ENCODE measurements at regions not wholly inside any gene's neighbourhood (a gene's known extent, or its start where the extent isn't known, plus 50 kb on each side); places are given as distances from the start of the nearest gene placed in this dataset.

DNA sequence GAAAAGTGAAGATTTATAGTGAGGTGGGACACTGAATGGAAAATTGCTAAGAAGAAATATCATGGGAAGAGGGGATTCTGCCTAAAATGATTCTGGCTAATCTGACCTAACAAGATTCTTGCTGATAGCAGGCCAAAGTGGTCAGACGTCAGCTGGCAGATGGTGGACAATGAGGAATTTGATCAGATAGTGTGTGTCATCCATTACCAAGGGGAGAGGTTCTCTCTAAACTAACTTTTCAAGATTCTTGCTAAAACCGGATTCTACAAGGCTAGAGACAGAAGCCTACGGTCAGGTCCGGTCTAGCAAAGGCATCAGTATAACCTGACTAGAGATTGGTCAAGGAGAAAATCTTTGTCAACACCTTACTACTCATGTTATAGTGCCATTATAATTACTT, 306.0 kb downstream of the ZNF608 start:
- Mint-ChIP-seq H3K4me1 (ENCODE audit: low read depth) (no peaks in the 10 kb centered on the region), H3K27ac (no peak overlapping the region), H3K4me3 (no peak overlapping the region), H3K9me3 (peaks cover 6% of the 10 kb centered on the region), H3K27me3 (no peaks in the 10 kb centered on the region), H3K36me3 (no peaks in the 10 kb centered on the region)
- no peak for DNase-seq
- intact Hi-C loops (cut with micrococcal nuclease): no loop called here
- ChIA-PET CTCF (no interaction called here), POLR2A (no interaction called here)

DNA sequence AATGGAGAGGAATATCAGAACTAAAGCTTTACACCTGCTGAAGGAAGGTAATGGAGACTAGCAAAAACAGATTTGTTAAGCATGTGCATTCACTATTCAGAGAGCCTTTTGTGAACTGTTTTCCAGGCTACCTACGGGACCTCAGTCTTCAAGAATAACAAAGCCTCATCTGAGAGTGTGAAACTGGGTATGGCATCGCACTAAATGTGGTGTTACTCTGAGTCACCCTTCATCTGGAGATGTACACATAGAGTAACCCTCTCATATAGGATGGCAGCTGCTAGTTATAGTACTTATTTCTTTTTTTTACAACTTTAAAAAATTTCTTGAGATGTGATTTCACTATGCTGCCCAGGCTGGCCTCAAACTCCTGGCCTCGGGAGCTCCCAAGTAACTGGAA, 306.8 kb downstream of the ZNF608 start:
- POLR2A ChIA-PET: no interaction called here
- H3K27me3 Mint-ChIP-seq: no peaks in the 10 kb centered on the region
- H3K36me3 Mint-ChIP-seq: no peaks in the 10 kb centered on the region
- no peak for DNase-seq
- CTCF ChIA-PET: no interaction called here
- intact Hi-C loops (cut with micrococcal nuclease): no loop called here
- no peak overlapping the region for H3K27ac Mint-ChIP-seq
- no peaks in the 10 kb centered on the region for H3K4me1 Mint-ChIP-seq (ENCODE audit: low read depth)
- peaks cover 8% of the 10 kb centered on the region for H3K9me3 Mint-ChIP-seq
- H3K4me3 Mint-ChIP-seq: no peak overlapping the region

DNA sequence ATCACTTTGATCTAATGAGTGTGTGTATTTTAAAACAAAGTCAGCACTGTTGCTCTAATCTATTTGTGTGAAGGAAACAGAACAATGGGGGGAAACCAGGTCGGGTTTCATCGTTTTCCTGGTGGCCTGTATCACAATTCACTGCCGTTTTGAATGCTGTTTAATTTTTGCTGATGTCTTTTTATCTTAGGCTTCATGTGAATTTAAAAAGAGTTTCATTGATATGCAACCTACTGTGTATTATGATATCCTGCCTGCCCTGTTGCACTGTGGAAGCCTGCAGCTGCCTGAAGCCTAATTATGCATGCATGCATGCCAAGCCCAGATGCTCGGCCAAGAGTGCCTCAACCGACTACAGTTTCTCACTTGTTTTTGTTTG, 307.5 kb downstream of the ZNF608 start:
- CTCF ChIA-PET: no interaction called here

DNA sequence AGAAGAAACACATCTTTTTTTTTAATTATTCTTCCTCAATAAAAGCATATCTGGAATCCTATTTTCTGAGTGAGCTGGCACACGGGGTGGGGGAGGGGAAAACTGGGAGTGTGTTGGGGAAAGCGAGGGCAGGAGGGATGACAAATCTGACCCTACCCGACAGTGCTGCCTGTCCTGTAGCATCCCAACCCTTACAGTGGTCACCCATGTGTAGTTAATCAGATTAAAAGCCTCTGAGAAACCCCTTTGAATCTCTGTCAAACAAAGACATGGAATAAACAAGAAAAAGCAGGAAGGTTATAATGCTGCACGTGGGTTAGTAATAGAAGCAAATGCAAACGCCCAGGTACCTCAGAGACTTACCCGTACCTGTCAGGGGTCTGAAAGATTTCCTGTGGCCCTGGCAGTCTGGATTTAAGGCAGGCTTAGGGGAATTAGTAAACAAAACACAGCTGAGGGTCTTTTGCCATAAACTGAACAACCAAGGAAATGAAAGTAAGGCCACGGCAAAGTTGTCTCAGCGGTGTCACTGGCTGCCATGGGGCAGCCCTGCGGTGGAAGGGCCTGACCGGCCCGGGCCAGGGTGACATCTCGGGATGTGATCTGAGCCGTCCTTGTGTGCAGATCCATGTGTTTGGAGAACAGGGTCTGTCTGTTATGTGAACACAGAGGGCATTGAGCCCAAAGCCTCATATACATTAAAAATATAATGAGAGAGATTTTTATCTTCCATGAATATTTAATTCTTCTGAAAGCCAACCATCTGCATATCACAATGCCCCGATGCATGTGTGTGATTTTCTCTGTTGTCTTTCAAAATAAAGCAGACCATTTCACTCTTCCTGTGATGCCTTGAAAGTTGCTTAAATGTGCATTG, 308.2 kb downstream of the ZNF608 start:
- ChIA-PET CTCF (no interaction called here), POLR2A (no interaction called here)
- no peak for DNase-seq
- Mint-ChIP-seq H3K9me3 (peaks cover 8% of the 10 kb centered on the region), H3K27ac (no peak overlapping the region), H3K4me3 (no peak overlapping the region), H3K36me3 (no peaks in the 10 kb centered on the region), H3K4me1 (ENCODE audit: low read depth) (no peaks in the 10 kb centered on the region), H3K27me3 (no peaks in the 10 kb centered on the region)
- intact Hi-C loops (cut with micrococcal nuclease): no loop called here

More for the DNA sequence above, 307.5 kb downstream of the ZNF608 start:
- Mint-ChIP-seq H3K4me1 (ENCODE audit: low read depth) (no peaks in the 10 kb centered on the region), H3K27ac (no peak overlapping the region), H3K4me3 (no peak overlapping the region), H3K9me3 (peaks cover 8% of the 10 kb centered on the region), H3K36me3 (no peaks in the 10 kb centered on the region), H3K27me3 (no peaks in the 10 kb centered on the region)
- intact Hi-C loops (cut with micrococcal nuclease): no loop called here
- DNase-seq: no peak
- POLR2A ChIA-PET: no interaction called here

DNA sequence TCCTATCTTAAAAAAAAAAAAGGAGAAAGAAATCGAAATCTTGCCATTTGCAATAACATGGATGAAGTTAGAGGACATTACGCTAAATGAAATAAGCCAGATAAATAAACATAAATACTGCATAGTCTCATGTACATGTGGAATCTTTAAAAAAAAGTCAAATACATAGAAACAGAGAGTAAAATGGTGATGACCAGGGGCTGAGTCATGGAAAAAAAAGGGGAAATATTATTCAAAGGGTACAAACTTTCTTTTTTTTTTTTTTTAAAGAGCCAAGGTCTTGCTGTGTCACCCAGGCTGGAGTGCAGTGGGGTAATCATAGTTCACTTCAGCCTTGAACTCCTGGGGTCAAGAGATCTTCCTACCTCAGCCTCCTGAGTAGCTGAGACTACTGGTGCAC, 310.1 kb downstream of the ZNF608 start:
- Mint-ChIP-seq H3K9me3 (peaks cover 8% of the 10 kb centered on the region), H3K4me3 (no peak overlapping the region), H3K4me1 (ENCODE audit: low read depth) (no peaks in the 10 kb centered on the region), H3K27ac (no peak overlapping the region), H3K27me3 (no peaks in the 10 kb centered on the region), H3K36me3 (no peaks in the 10 kb centered on the region)
- ChIA-PET CTCF (no interaction called here), POLR2A (no interaction called here)
- intact Hi-C loops (cut with micrococcal nuclease): no loop called here
- no peak for DNase-seq

DNA sequence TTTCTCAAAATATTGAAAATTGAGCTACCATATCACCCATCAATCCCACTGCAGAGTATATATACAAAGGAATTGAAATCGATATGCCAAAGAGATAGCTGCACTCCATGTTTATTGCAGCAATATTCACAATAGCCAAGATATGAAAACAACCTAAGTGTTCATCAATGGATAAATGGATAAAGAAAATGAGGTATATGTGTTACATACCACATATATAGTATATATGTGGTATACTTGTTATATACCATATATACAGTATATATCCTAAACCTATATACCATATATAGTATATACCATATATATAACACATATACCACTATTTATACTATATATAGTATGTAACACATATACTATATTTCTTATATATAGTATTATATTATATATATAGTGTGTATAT, 313.3 kb downstream of the ZNF608 start:
- ChIA-PET CTCF (no interaction called here), POLR2A (no interaction called here)
- Mint-ChIP-seq H3K4me1 (ENCODE audit: low read depth) (no peaks in the 10 kb centered on the region), H3K4me3 (no peak overlapping the region), H3K27ac (no peak overlapping the region), H3K36me3 (no peaks in the 10 kb centered on the region), H3K9me3 (peaks cover 21% of the 10 kb centered on the region), H3K27me3 (no peaks in the 10 kb centered on the region)
- intact Hi-C loops (cut with micrococcal nuclease): no loop called here
- DNase-seq: no peak

DNA sequence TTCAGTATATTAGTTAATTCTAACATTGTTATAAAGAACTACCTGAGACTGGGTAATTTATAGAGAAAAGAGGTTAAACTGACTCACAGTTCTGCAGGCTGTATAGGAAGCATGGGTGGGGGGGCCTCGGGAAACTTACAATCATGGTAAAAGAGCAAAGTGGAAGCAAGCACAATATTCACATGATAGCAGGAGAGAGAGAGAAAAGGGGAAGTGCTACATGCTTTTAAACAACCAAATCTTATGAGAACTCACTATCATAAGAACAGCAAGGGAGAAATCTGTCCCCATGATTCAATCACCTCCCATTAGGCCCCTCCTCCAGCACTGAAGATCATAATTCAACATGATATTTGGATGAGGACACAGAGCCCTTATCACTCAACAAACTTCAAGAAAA, 324.9 kb downstream of the ZNF608 start:
- H3K27ac Mint-ChIP-seq: no peak overlapping the region
- POLR2A ChIA-PET: no interaction called here
- H3K4me1 Mint-ChIP-seq (ENCODE audit: low read depth): no peaks in the 10 kb centered on the region
- CTCF ChIA-PET: no interaction called here
- H3K27me3 Mint-ChIP-seq: no peaks in the 10 kb centered on the region
- no peaks in the 10 kb centered on the region for H3K36me3 Mint-ChIP-seq
- intact Hi-C loops (cut with micrococcal nuclease): no loop called here
- no peak overlapping the region for H3K4me3 Mint-ChIP-seq
- no peak for DNase-seq
- peaks cover 26% of the 10 kb centered on the region for H3K9me3 Mint-ChIP-seq

DNA sequence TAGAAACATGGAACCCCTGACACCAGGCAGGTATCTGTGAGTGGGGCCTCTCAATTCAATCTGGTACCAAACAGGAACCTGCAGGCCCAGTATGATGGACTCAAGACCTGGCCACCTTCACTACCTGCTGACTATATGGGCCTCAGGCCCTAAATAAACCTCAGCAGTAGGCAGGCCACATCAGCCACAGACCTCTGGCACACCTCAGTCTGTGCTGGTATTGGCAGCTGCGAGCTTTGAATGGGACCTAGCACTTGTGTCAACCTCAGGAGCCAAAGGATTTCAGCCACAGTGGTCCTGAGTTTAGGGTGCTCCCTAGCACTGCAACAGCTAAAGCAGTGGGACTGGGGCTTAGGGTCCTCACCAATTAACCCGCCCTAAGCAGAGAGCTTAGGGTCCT, 325.5 kb downstream of the ZNF608 start:
- intact Hi-C loops (cut with micrococcal nuclease): no loop called here
- H3K27ac Mint-ChIP-seq: no peak overlapping the region
- H3K4me1 Mint-ChIP-seq (ENCODE audit: low read depth): no peaks in the 10 kb centered on the region
- POLR2A ChIA-PET: no interaction called here
- H3K9me3 Mint-ChIP-seq: peaks cover 24% of the 10 kb centered on the region
- CTCF ChIA-PET: no interaction called here
- H3K36me3 Mint-ChIP-seq: no peaks in the 10 kb centered on the region
- H3K27me3 Mint-ChIP-seq: no peaks in the 10 kb centered on the region
- DNase-seq: no peak
- no peak overlapping the region for H3K4me3 Mint-ChIP-seq

DNA sequence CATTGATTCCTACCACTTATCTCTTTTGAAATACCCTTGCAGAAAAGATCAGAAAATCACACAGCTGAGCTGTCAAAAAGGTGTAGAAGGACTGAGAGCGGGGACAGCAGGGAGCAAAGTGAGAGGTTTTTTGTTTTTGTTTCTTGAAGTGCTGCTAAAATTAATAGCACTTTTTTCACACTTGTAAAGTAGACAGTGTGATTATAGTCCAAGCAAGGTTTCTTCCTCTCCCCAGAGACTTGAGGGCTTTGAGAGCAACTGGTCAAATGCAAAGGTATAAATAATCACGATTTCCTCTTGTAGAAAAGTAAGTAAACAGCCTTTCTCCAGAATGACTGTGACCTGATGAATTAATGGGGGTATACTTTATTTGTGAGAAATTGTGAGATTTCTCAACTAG, 326.9 kb downstream of the ZNF608 start:
- ChIA-PET CTCF (no interaction called here), POLR2A (no interaction called here)
- intact Hi-C loops (cut with micrococcal nuclease): no loop called here
- no peaks in the 10 kb centered on the region for H3K4me1 Mint-ChIP-seq (ENCODE audit: low read depth)
- H3K9me3 Mint-ChIP-seq: peaks cover 20% of the 10 kb centered on the region
- H3K36me3 Mint-ChIP-seq: no peaks in the 10 kb centered on the region
- DNase-seq: no peak
- H3K4me3 Mint-ChIP-seq: no peak overlapping the region
- H3K27ac Mint-ChIP-seq: no peak overlapping the region
- H3K27me3 Mint-ChIP-seq: no peaks in the 10 kb centered on the region

DNA sequence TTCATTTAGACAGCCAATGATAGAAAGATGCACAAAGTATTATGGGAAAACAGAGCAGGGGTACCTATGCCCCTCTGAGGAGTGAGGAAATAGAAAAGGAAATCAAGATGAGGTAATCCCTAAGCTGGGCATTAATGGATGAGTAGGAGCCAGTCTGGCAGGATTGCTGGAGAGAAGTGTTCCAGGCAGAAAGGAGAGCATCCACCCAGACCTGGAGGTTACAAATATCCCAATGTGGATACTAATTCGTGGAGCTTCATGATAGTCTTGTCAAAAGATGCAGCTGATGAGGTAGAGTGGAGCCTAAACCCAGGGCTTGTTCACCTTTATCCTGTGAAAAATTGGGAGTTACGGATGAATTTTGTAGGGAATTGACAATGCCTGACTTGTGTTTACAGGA, 328.0 kb downstream of the ZNF608 start:
- intact Hi-C loops (cut with micrococcal nuclease): no loop called here
- Mint-ChIP-seq H3K9me3 (peaks cover 16% of the 10 kb centered on the region), H3K27ac (no peak overlapping the region), H3K4me3 (no peak overlapping the region), H3K36me3 (no peaks in the 10 kb centered on the region), H3K4me1 (ENCODE audit: low read depth) (no peaks in the 10 kb centered on the region), H3K27me3 (no peaks in the 10 kb centered on the region)
- CTCF ChIA-PET: no interaction called here
- DNase-seq: no peak
- POLR2A ChIA-PET: no interaction called here

DNA sequence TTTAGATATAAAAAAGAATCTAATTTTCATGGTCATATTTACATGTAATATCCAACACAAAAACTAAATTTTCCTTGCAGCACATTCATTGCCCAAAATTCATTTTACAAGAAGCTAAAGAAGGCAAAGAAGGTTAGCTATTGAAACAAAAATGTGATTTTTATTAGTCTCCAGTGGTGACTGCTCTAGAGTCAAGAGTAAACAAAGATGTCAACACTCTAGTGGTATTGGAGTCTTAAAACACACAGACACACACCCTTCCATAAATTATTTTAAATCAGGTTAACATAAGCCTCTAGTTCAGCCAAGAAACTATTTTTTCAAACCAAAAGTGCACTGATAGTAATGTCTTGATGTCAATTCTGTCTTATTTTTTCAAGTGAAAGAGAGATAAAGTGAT, 329.2 kb downstream of the ZNF608 start:
- Mint-ChIP-seq H3K4me1 (ENCODE audit: low read depth) (no peaks in the 10 kb centered on the region), H3K9me3 (peaks cover 13% of the 10 kb centered on the region), H3K27ac (no peak overlapping the region), H3K4me3 (no peak overlapping the region), H3K36me3 (no peaks in the 10 kb centered on the region), H3K27me3 (no peaks in the 10 kb centered on the region)
- ChIA-PET POLR2A (interaction anchor here (0.8 kb wide), 1 partner anchor 89 kb away, joined by 3 read pairs; no protein-coding TSS in a partner anchor), CTCF (no interaction called here)
- DNase-seq: no peak
- intact Hi-C loops (cut with micrococcal nuclease): no loop called here

DNA sequence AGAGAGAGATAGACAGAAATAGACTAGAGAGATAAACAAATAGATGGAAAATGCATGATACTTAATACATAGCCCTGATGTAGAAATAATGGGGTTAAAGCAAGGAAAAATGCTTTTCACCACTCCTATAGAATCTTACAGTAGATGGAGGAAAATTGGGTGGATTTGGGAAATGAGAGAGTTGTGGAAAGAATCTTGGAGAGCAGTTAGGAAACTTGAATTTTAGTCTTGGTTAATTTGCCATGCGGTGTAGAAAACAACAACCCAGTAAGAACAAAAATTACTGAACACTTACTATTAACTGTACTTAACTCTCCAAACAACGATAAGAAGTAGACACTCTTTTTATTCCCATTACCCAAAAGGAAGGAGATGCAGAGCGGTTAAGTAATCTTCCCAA, 329.8 kb downstream of the ZNF608 start:
- H3K27me3 Mint-ChIP-seq: no peaks in the 10 kb centered on the region
- CTCF ChIA-PET: no interaction called here
- POLR2A ChIA-PET: no interaction called here
- DNase-seq: no peak
- H3K4me1 Mint-ChIP-seq (ENCODE audit: low read depth): no peaks in the 10 kb centered on the region
- H3K9me3 Mint-ChIP-seq: peaks cover 8% of the 10 kb centered on the region
- no peaks in the 10 kb centered on the region for H3K36me3 Mint-ChIP-seq
- no peak overlapping the region for H3K27ac Mint-ChIP-seq
- intact Hi-C loops (cut with micrococcal nuclease): no loop called here
- no peak overlapping the region for H3K4me3 Mint-ChIP-seq

DNA sequence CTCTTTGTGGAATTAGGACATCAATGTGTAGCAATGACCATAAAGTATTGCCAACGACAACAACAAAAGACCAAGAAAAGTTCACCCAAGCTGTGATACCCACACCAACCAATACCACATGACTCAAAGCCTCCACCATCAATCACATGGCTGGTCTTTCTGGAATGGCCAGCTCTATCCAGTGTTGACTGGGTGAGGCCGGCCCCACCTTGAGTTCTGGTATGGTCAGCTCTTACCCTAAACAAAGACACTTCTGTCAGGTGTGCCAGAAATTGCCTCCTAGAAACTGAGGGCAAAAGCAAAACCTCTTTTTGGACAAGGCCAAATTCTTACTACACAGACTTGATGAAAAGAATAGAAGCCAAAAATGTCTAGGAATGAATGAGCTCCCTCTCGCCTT, 331.5 kb downstream of the ZNF608 start:
- POLR2A ChIA-PET: no interaction called here
- CTCF ChIA-PET: interaction anchor here (0.8 kb wide), 1 partner anchor 9 kb away, joined by 3 read pairs; no protein-coding TSS in a partner anchor
- H3K9me3 Mint-ChIP-seq: no peaks in the 10 kb centered on the region
- intact Hi-C loops (cut with micrococcal nuclease): no loop called here
- no peaks in the 10 kb centered on the region for H3K4me1 Mint-ChIP-seq (ENCODE audit: low read depth)
- no peak overlapping the region for H3K4me3 Mint-ChIP-seq
- H3K36me3 Mint-ChIP-seq: no peaks in the 10 kb centered on the region
- DNase-seq: no peak
- H3K27ac Mint-ChIP-seq: no peak overlapping the region
- H3K27me3 Mint-ChIP-seq: no peaks in the 10 kb centered on the region

Data from activated CD4-positive, alpha-beta memory T cell treated with anti-CD3 and anti-CD28 coated beads for 36 hours (primary cell).